Activated T-cell treated with anti-CD3 and anti-CD28 coated beads for 24 hours (primary cell): ENCODE measurements at regions not wholly inside any gene's neighbourhood (a gene's known extent, or its start where the extent isn't known, plus 50 kb on each side); places are given as distances from the start of the nearest gene placed in this dataset.

Experiments
- DNase-seq: peaks from one replicate; pipeline ENCODE4 v3.0.0-alpha.2; 2020; ENCODE audit warnings: low read depth

DNA sequence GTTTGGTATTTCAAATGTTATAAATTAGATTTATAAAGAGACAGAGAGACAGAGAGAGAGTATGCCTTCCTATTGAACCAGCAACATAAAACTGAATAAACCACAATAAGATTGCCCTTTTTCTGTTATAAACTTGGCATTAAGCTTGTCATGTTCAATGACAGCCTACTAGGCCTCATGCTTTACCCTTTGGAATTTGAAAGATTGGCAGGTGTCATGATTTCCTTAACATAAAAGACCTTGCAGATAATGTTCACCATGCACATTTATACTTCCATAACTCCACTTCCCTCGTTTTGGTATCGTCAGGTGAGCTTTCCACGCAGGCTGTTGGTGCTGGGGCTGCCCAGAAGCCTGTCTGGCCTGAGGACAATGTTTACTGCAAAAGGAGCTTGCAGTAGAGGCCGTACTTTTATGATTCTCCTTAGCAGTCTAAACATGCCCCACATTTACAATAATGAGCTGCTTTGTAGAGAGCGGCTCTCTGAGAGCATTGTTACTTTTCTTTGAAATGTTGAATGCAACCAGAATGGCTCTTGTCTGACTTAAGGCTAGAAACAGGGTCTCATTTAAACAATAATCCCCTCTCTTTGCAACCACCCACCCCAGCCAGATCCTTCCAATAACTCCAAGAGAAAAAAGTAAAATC, 379.1 kb upstream of the ATP5MC3 start:
- DNase-seq: no peak

DNA sequence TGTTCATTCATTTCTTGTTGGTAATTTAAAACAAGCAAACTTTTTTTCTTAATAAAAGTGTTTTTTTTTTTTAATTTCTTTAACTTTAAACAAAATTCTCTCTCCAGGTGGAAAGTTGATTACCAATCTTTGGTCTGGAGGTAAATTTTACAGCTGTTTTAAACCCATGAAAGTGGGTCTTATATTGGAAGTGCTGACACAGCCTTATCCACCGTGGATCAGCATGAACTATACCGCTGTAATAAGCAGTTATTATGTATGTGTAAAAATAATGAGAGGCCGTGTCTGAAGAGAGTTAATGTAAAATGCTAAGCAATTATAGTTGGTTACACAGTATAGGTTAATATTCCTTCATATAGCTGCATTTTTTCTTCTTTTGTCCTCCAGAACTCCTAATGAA, 378.1 kb upstream of the ATP5MC3 start:
- DNase-seq: no peak

DNA sequence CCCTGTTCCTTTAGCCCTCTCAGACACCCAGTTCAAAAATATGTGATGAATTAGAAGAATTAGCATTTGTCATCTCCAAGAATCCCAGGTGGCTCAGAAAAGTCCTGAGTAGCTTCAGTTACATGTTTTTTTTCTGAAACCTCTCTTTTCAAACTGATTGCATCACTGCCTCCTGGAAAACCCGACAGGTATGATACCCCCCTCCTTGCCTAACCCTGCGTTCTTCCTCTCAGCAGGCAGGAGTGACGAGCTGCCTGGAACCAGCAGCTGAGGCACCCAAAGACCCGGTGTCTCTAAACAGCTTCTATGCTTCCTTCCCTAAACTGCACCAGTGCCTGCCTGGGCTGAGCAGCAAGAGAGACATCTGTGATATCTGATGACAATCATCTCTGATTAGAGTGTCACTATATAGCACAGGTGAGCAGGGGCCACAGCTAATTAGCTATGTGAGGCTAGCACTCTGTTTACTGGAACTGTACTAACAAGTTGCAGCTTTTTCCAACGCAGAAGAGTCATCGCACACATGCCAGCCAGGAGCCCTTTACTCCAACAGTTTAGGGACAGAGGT, 376.4 kb upstream of the ATP5MC3 start:
- DNase-seq: no peak

DNA sequence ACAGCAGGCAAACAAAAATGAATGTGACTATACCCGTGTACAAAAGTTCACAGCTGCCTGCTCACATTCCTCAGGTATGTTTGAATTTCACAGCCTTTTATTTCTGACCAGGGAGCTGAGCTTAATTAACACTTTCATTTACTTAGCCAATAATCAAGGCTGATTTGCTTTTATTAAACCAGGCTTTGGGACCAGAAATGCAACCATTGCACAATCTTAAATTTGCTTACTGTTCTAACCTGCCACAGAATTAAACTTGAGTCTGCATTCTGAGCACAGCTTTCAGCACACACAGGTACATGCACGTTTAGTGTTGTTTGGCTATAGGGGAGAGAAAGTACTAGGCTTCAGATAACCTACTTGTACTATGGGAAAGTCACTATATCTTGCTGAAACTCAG, 372.4 kb upstream of the ATP5MC3 start:
- no peak for DNase-seq

DNA sequence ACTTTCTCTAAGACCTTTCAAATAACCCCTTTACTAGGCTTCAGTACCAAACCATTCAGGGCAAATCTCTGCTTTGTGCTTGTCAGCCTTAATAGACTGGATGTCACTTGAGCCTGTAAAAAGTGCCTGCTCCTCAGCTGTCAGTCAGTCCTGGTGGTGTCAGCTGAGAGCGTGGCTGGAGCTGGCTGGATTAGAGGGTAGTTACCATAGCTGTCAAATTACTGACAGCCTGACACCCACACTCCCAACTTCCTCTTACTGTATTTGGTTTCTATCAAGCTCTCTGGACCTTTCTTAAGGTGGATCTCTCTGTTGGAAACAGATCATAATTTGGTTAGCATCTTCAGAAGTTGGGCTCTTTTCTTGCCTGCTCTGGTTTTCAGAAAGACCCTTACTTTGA, 371.4 kb upstream of the ATP5MC3 start:
- DNase-seq: no peak

DNA sequence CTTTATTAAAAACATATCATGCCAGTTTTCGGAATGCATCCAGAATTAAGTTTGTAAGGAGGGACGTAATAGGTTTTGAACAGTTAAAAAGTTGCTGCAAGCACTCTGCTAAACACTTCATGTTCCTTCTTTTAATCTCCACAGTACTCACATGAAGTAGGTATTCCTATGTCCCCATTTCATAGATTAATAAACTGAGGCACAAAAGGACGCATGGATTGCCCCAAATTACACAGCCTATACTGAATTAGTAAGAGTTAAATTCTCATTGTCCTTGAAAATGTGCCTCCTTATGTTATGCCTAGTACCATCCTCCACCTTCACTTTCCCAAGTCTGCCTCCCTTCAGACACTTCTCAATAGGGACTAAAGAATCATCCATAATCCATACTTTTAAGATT, 358.9 kb upstream of the ATP5MC3 start:
- no peak for DNase-seq

DNA sequence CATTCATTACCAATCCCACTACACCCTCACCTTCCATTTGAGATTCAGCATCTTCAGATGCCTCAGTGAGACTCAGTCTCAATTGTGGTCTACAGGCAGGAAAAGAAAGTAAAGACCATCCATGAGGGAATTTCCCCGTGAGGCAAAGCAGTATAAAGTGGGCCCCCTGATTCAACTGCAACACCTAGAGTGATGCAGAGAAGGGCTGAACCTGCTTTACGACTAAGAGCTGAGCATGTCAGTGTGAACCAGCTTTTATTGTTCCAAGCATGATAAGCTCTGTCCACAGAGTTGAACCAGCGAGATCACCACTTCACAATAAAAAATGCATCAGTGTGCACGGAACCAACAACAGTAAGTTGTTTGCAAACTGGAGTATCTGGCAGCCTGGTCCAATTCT, 357.6 kb upstream of the ATP5MC3 start:
- DNase-seq: no peak

DNA sequence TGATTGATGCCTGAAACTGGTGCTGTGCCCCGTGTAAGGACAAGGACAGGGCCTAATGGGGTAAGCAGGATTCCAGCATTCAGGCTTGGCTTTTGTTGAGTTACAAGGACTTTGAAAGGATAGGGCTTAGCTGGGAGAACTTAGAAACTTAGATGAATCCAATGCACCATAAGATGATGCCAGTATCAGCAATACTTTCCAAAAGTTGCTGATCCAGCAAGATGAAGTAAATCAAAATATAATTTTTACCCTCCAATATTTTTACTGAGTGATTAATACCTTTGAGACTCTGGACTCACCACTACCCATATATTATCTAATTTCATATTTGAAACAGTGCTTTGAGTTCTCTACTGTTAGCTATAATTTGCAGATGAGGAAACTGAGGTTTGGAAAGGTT, 354.5 kb upstream of the ATP5MC3 start:
- DNase-seq: no peak

DNA sequence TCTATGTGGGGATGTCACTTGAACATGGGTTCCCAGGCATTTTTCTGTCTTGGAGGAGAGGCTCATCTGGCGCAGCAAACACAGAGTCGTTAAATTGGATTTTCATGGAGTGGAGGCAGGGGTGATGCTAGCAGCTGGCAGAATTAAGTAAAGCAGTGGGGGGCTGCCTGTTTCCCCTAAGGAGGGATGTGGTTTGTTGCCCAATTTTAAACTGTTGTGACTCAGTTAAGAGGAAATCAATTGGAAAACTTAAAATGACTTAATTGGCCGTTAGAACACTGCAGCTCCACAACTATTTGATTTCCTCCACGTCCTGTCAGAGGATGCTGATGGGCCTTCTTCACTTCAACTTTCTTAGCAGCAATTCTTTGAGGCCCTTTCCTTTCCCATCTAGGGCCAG, 354.1 kb upstream of the ATP5MC3 start:
- no peak for DNase-seq

DNA sequence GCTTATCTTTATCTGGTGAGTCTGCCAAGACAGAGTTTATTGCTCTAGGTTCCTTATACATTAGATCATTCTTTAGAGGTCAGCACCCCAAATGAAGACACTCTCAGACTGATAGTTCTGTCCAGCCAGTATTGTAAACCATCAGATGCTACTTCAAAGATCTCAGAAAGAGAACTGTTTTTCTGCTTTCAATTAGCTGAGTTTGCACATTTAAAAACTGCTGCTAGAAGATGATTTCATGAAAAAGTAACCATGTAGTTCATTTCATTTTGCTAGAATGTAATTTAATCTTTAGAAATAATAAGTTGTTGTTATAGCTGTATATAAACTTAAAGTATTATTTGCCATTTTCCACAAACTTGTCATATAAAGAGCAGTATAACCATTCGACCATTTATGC, 344.5 kb upstream of the ATP5MC3 start:
- no peak for DNase-seq

DNA sequence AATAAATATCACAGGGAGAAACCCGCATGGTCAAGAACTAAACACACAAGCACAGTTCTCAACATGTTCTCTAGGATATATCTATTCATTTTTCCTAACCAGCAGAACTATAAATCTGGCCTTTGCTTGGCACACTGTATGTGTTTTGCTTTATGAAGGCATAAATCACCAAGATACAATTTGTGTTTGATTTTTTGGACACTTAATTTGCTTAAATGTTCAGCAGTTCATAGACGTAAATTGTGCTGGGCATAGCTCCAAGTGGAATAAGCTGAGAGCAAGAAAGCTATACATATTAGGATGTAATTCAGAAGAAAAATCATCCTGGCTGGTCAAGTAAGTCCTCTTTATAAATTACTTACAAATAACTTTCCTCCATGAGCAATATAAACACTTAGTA, 341.5 kb upstream of the ATP5MC3 start:
- no peak for DNase-seq

DNA sequence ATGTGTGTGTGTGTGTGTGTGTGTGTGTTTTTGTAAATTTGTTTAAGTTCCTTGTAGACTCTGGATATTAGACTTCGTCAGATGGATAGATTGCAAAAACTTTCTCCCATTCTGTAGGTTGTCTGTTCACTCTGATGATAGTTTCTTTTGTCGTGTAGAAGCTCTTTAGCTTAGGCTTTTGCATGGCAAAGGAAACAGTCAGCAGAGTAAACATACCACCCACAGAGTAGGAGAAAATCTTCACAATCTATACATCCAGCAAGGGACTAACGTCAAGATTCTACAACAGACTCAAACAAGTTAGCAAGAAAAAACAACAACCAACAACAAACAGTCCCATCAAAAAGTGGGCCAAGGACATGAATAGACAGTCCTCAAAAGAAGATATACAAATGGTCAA, 336.7 kb upstream of the ATP5MC3 start:
- no peak for DNase-seq

DNA sequence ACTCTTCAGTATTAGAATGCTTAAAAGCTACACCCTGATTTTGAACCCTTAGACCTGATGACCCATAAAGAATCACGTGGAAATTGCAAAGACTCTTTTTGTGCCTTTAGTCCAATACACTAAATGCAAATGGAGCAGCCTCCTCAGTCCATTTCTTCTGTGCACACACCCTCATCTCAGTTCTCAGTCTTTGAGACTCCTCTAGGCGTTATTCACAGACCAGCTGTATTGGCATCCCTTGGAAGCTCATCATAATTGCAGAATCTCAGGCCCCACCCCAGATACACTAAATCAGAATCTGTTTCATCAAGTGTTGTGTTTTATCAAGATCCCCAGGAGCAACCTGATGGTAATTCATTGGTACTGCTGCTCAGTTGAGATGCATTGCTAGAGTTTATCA, 335.0 kb upstream of the ATP5MC3 start:
- DNase-seq: no peak

DNA sequence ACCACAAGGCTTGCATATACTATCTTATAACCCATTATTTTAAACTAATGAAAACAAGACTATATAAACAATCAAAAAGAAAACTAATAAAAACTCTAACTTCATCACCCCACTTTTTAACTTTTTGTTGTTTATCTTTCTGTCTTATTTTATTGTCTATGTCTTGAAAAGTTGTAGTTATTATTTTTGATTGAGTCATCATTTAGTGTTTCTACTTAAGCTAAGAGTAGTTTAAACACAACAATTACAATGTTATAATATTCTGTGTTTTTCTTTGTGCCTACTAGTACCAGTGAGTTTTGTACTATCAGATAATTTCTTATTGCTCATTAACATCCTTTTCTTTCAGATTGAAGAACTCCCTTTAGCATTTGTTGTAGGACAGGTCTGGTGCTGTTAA, 318.7 kb upstream of the ATP5MC3 start:
- DNase-seq: no peak

DNA sequence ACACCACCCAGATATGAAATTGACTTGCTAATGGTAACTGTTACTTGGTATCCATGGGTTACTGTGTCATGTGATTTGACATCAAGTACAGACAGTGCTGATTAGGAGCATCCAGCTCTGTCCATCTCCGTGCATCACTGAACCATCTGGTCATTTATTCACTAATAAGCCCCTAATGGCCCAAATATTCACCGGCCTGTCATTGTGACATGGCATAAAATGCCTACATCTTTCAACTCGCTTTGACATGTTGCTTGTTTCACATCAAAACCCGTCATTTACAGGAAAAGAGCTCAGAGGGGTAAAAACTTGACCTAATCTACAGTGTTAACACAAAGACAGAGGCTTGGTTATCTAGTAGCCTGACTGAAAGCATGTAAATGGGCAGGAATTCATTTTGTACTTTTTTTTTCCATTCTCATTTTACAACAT, 308.9 kb upstream of the ATP5MC3 start:
- DNase-seq: no peak

DNA sequence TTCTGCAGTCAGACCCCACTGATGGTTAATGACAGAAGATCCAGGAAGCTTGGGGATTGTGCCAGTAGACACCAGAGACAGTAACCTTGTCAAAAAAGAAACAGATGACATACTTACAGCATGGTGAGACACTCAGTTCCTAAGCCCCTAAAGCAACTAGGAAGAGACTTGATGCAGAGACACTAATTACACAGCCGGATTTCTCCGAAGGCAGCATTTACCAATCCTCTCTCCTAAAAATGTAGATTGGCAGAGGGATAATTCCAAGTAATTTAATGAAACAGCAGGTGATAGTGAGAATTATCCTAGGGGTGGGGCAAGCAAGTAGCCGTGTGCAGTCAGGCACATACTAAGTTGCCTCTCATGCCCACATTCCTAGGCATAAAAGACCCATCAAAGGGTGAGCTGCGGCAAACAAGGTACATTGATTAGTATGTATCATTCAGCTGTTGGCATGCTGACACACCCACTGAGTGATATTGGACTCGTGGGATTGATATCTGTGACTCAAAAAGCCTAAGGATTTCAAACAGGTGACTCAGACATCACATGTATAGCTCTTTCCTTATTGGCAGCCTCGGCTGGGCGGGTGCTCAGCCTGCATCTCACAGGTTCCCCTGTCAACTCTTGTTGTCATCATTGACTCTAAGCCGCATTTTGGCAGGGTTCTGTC, 296.7 kb upstream of the ATP5MC3 start:
- no peak for DNase-seq

DNA sequence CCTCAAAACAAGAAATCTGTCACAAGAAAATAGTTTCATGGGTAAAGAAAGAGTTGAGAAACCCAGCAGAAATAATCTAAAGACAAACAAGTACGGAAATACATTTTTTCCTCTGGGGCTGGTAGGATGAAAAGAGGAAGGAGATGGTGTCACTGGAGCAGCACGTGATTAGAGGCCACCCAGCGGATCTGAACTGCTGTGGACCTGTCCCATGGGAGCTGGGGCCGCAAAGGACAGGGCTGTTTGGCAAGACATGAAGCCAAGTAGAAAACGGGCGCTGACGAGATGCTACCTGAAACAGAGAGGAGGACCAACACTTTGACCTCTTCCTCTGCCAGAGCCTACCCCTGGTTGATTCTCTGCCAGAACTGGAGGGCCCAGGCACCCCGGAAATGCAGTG, 295.4 kb upstream of the ATP5MC3 start:
- no peak for DNase-seq

DNA sequence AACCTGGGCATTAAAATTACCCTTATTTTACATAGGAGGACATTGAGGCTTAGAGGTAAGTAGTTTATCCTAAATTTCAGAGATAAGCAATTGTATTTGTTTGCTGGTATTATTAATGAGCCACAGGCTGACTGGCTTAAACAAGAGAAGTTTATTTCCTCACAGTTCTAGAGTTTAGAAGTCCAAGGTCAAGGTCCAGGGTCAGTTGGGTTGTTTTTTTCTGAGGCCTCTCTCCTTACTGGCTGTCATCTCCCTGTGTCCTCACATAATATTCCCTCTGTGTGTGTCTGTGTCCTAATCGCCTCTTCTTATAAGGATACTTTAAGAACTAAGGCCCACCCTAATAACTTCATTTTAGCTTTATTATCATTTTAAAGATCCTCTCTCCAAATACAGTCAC, 294.9 kb upstream of the ATP5MC3 start:
- DNase-seq: no peak

DNA sequence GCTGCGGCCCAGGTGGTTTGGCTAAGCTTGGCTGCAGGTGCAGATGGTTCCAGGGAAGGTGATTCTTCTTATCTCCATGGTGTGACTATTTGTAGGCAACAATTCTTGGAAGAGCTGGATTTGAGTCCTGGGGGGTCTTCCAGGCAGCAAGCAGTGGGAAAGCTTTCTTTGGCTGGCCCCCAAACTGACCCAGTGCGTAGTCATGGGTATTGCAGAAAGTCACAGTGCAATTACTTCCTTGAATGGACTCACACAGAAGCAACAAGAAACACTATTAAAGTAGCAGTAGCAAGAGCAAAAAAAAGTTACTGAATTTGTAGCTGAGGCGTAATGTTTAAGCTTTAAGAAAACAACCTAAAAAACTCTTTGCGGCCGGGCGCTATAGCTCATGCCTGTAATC, 293.6 kb upstream of the ATP5MC3 start:
- DNase-seq: no peak

DNA sequence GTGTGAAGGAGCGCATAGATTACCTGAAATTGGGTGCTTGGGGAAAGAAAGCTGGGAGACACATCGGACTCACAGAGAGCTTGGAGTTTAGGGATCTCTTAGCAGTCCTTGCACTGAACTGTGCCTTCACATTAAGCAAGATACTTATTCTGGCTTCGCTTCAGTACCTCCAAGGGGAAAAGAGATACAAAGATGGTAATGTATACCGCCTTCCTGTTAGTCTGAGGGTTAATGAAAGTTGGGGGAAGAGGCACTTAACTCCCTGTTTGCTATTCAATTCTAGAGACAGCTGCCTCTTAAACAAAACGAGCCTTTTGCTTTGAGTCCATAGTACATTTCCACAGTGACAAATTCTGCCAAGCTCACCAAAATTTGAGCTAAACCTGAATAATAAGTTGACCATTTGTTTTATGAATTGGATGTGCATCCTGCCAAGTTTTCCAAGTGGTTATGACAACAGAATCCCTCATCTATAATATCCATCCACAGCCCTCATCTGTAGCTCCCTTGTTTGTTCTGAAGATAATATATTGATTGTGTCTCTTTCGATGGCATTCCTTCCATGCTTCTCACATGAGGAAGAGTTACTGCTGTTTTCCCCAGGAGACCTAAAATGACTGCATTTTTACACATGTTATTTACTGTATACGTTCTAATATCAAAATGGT, 287.1 kb upstream of the ATP5MC3 start:
- DNase-seq: no peak

DNA sequence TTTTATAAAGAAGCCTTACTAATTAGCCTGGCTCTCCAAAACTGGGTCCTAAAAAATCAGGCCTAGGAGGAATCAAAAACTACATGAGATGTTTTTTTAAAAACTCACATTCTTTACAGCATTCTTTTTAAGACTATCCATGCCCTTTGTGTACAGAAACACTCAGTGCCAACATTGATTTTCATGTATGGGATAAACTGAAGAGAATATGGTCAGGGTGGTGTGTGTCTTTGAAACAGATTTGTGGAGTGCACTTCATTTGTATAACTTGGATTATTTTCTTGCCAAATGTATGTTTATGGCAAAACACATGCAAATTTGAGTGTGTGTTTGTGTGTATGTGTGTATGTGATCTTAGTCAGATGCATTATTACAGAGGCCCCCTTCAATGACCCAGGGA, 283.6 kb upstream of the ATP5MC3 start:
- DNase-seq: no peak

DNA sequence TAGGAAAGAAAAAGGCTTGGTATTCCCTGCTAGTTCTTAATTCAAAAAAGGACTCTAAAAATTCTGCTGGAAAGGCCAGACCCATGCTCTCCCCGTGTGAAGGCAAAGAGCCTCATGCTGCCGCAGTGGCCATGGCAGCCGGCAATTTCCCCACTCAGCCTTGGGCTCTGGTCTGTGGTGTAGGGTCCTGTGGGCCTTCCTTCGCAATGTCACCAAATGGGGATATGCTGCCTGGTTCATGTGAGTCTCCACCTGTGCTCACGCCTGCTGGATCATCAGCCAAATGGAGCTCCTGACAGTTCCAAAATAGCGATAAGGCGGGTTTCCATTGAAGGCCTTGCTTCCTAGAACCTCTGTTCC, 282.8 kb upstream of the ATP5MC3 start:
- no peak for DNase-seq

DNA sequence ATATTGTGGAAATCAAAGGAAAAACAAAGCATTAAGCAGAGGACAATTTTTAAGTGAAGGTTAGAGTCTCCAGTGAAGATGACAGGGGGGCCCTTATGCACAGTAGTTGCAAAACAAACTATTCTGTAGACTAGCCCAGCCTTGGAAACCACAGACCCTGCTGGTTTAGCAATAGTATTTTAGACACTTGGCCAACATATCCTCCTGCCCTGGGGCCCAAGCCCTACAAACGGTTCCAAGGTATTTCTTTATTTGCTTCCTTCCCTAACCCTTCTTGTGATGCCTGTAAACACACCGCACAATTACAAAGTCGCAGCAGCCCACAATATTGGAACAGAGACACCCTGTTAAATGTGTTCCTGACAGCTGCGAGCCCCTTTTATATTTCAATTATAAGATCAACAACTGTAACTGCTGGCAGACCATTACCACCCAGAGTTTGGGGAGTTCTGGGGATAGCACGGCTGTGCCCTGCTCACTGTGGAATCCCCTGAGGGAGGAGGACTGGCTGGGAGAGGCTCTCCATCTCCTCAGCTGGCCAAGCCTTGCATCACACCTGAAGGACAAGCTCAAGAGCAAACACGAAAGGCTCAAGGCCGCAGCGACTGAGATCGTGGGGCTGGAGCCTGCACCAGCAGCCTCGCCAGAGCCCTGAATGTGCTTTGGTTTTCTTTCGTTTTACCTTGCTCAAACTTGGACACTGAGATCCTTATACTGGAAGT, 282.2 kb upstream of the ATP5MC3 start:
- DNase-seq: no peak
